ENCODE measurements at regions not wholly inside any gene's neighbourhood (a gene's known extent, or its start where the extent isn't known, plus 50 kb on each side); places are given as distances from the start of the nearest gene placed in this dataset.

- TF ChIP-seq FOXK2 (IDR thresholded peaks at IDR 0.05) (no peak), PKNOX1 (IDR thresholded peaks at IDR 0.05) (no peak), FOXM1 (IDR thresholded peaks at IDR 0.05; ENCODE audit: borderline replicate concordance) (no peak), SUZ12 (IDR thresholded peaks at IDR 0.05) (no peak), ELF4 (IDR thresholded peaks at IDR 0.05) (no peak), CTBP1 (IDR thresholded peaks at IDR 0.05; ENCODE audit: borderline replicate concordance) (no peak), SP1 (IDR thresholded peaks at IDR 0.05) (no peak), TARDBP (IDR thresholded peaks at IDR 0.05) (no peak), NFRKB (IDR thresholded peaks at IDR 0.05) (no peak), HDGF (IDR thresholded peaks at IDR 0.05; ENCODE audit: borderline replicate concordance) (no peak)
- ChIA-PET CTCF (no interaction called here), POLR2A (no interaction called here)
- DNase-seq (ENCODE audit: extremely low spot score) = no peak
Observed at GRCh38 chr5:118165619-118166018, 822.7 kb downstream of the DTWD2 start.

- no peak for DNase-seq (ENCODE audit: extremely low spot score)
- TF ChIP-seq PKNOX1 (IDR thresholded peaks at IDR 0.05) (no peak), NFRKB (IDR thresholded peaks at IDR 0.05) (no peak), HDGF (IDR thresholded peaks at IDR 0.05; ENCODE audit: borderline replicate concordance) (no peak), FOXM1 (IDR thresholded peaks at IDR 0.05; ENCODE audit: borderline replicate concordance) (no peak), FOXA1 (IDR thresholded peaks at IDR 0.05) (no peak), SP1 (IDR thresholded peaks at IDR 0.05) (no peak), LEF1 (IDR thresholded peaks at IDR 0.05; ENCODE audit: borderline replicate concordance) (no peak), ARNT (IDR thresholded peaks at IDR 0.05) (no peak), ZNF384 (IDR thresholded peaks at IDR 0.05) (no peak), SUZ12 (IDR thresholded peaks at IDR 0.05) (no peak), TARDBP (IDR thresholded peaks at IDR 0.05) (no peak), ELF4 (IDR thresholded peaks at IDR 0.05) (no peak), FOXK2 (IDR thresholded peaks at IDR 0.05) (no peak)
- CTCF ChIA-PET = no interaction called here
- POLR2A ChIA-PET = no interaction called here
Observed at GRCh38 chr5:118156181-118156580, 832.2 kb downstream of the DTWD2 start.

- POLR2A ChIA-PET = no interaction called here
- DNase-seq (ENCODE audit: extremely low spot score) = no peak
- CTCF ChIA-PET = no interaction called here
- TF ChIP-seq HDGF (IDR thresholded peaks at IDR 0.05; ENCODE audit: borderline replicate concordance) (no peak), FOXK2 (IDR thresholded peaks at IDR 0.05) (no peak), CTBP1 (IDR thresholded peaks at IDR 0.05; ENCODE audit: borderline replicate concordance) (no peak), TARDBP (IDR thresholded peaks at IDR 0.05) (no peak), FOXA1 (IDR thresholded peaks at IDR 0.05) (no peak), SP1 (IDR thresholded peaks at IDR 0.05) (no peak), L3MBTL2 (conservative IDR thresholded peaks at IDR 0.05) (no peak), FOXM1 (IDR thresholded peaks at IDR 0.05; ENCODE audit: borderline replicate concordance) (no peak), LEF1 (IDR thresholded peaks at IDR 0.05; ENCODE audit: borderline replicate concordance) (no peak), BHLHE40 (IDR thresholded peaks at IDR 0.05; ENCODE audit: borderline replicate concordance) (no peak), ARNT (IDR thresholded peaks at IDR 0.05) (no peak), PKNOX1 (IDR thresholded peaks at IDR 0.05) (no peak), NFRKB (IDR thresholded peaks at IDR 0.05) (no peak), ZNF384 (IDR thresholded peaks at IDR 0.05) (no peak), SUZ12 (IDR thresholded peaks at IDR 0.05) (no peak), ELF4 (IDR thresholded peaks at IDR 0.05) (no peak)
Observed at GRCh38 chr5:118146824-118147223, 841.5 kb downstream of the DTWD2 start.

GRCh38 chr5:118144540-118144939 lies 843.8 kb downstream of the DTWD2 start:
- CTCF ChIA-PET = no interaction called here
- POLR2A ChIA-PET = no interaction called here
- DNase-seq (ENCODE audit: extremely low spot score) = no peak
- no peak for TF ChIP-seq L3MBTL2 (conservative IDR thresholded peaks at IDR 0.05)
- no peak for TF ChIP-seq CTBP1 (IDR thresholded peaks at IDR 0.05; ENCODE audit: borderline replicate concordance)
- TF ChIP-seq FOXM1 (IDR thresholded peaks at IDR 0.05; ENCODE audit: borderline replicate concordance) = no peak
- TF ChIP-seq LEF1 (IDR thresholded peaks at IDR 0.05; ENCODE audit: borderline replicate concordance) = no peak
- TF ChIP-seq SP1 (IDR thresholded peaks at IDR 0.05) = no peak
- no peak for TF ChIP-seq NFRKB (IDR thresholded peaks at IDR 0.05)
- no peak for TF ChIP-seq FOXA1 (IDR thresholded peaks at IDR 0.05)
- TF ChIP-seq TARDBP (IDR thresholded peaks at IDR 0.05) = no peak
- TF ChIP-seq SUZ12 (IDR thresholded peaks at IDR 0.05) = no peak
- TF ChIP-seq FOXK2 (IDR thresholded peaks at IDR 0.05) = no peak
- no peak for TF ChIP-seq BHLHE40 (IDR thresholded peaks at IDR 0.05; ENCODE audit: borderline replicate concordance)
- no peak for TF ChIP-seq HDGF (IDR thresholded peaks at IDR 0.05; ENCODE audit: borderline replicate concordance)
- TF ChIP-seq PKNOX1 (IDR thresholded peaks at IDR 0.05) = no peak
- no peak for TF ChIP-seq ZNF384 (IDR thresholded peaks at IDR 0.05)
- no peak for TF ChIP-seq ELF4 (IDR thresholded peaks at IDR 0.05)
- no peak for TF ChIP-seq ARNT (IDR thresholded peaks at IDR 0.05)

- ChIA-PET POLR2A (no interaction called here), CTCF (no interaction called here)
- no peak for DNase-seq (ENCODE audit: extremely low spot score)
- TF ChIP-seq BHLHE40 (IDR thresholded peaks at IDR 0.05; ENCODE audit: borderline replicate concordance) = no peak
- no peak for TF ChIP-seq CTBP1 (IDR thresholded peaks at IDR 0.05; ENCODE audit: borderline replicate concordance)
- no peak for TF ChIP-seq PKNOX1 (IDR thresholded peaks at IDR 0.05)
- no peak for TF ChIP-seq TARDBP (IDR thresholded peaks at IDR 0.05)
- no peak for TF ChIP-seq SP1 (IDR thresholded peaks at IDR 0.05)
- TF ChIP-seq FOXK2 (IDR thresholded peaks at IDR 0.05) = no peak
- no peak for TF ChIP-seq ARNT (IDR thresholded peaks at IDR 0.05)
- TF ChIP-seq SUZ12 (IDR thresholded peaks at IDR 0.05) = no peak
- TF ChIP-seq L3MBTL2 (conservative IDR thresholded peaks at IDR 0.05) = no peak
Observed at GRCh38 chr5:118139361-118139760, 849.0 kb downstream of the DTWD2 start.

All from HEK293T (cell line).